ENCODE measurements at regions not wholly inside any gene's neighbourhood (a gene's known extent, or its start where the extent isn't known, plus 50 kb on each side); places are given as distances from the start of the nearest gene placed in this dataset.

DNA sequence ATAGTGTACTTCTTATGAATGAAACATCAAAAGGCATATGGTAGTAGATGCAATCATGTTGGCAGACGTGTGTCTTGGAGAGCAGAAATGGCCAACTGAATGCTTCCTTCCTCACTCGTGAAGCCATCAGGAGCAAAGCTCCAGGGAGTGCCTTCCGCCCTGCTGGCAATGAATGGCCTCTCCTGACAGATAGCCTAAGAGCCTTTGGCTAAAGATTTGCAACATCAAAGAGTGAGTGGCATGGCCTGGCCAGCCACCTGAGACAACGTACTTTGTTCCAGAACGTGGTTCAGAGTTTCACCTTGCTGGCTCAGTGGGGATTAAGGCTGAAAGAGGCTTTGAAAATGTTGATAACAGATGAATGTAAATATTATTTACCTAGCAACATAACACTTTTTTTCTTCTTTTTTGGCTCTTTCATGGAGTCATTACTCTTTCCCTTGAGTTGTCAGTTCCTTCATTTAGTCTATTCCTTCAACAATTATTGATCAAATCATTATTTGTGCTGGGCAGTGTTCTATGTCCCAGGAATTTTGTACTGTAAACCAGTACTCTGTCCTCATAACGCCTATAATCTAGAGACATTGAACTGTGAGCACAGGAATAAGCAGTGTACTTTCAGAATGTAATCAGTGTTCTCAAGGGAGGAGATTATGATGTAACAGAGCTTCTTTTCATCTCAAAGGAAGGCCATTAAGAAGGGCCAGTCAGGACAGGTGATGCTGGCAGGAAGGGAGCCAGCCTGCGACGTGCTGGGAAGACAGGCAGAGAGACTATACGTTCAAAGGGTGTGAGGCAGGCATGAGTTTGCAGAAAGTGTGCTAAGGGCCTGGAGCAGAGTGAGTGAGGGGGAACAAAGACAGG, 59.4 kb upstream of the SH3RF3 start:
- TF ChIP-seq, protein P1, sequence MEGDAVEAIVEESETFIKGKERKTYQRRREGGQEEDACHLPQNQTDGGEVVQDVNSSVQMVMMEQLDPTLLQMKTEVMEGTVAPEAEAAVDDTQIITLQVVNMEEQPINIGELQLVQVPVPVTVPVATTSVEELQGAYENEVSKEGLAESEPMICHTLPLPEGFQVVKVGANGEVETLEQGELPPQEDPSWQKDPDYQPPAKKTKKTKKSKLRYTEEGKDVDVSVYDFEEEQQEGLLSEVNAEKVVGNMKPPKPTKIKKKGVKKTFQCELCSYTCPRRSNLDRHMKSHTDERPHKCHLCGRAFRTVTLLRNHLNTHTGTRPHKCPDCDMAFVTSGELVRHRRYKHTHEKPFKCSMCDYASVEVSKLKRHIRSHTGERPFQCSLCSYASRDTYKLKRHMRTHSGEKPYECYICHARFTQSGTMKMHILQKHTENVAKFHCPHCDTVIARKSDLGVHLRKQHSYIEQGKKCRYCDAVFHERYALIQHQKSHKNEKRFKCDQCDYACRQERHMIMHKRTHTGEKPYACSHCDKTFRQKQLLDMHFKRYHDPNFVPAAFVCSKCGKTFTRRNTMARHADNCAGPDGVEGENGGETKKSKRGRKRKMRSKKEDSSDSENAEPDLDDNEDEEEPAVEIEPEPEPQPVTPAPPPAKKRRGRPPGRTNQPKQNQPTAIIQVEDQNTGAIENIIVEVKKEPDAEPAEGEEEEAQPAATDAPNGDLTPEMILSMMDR (IDR thresholded peaks at IDR 0.05; ENCODE audit: borderline replicate concordance, extremely low read depth, low read length, poor library complexity, severe bottlenecking), result no peak
- TF ChIP-seq EZH2 (IDR thresholded peaks at IDR 0.05; ENCODE audit: borderline replicate concordance, low read depth, low read length, severe bottlenecking), result no peak

Data from DND-41 (cell line).